ENCODE measurements at regions not wholly inside any gene's neighbourhood (a gene's known extent, or its start where the extent isn't known, plus 50 kb on each side); places are given as distances from the start of the nearest gene placed in this dataset.
"Not testable (repeated sequence)": the region's sequence is repeated elsewhere in the genome, so short reads cannot be mapped to it uniquely, and the experiment has no call there.

- H3K9me3 Mint-ChIP-seq: peaks cover 68% of the 10 kb centered on the region
- no peaks in the 10 kb centered on the region; the same call in 1 of the 2 replicates for H3K36me3 Mint-ChIP-seq (ENCODE audit: low read depth)
- TF ChIP-seq CTCF (IDR thresholded peaks at IDR 0.05): no peak
Measured at GRCh38 chr15:23787346-23788105, 100.4 kb upstream of the NDN start.

GRCh38 chr15:23793191-23793680, 106.1 kb upstream of the NDN start:
- DNase-seq: no peak
- no peak for TF ChIP-seq CTCF (IDR thresholded peaks at IDR 0.05)
- H3K4me1 Mint-ChIP-seq (ENCODE audit: low read depth): no peaks in the 10 kb centered on the region
- H3K9me3 Mint-ChIP-seq: peaks cover 74% of the 10 kb centered on the region
- no peak overlapping the region for H3K4me3 Mint-ChIP-seq
- H3K27me3 Mint-ChIP-seq (ENCODE audit: insufficient read depth): 0 out of 2 replicates have a peak, but pooled peaks cover 1% of the 10 kb centered on the region
- no peaks in the 10 kb centered on the region; the same call in 1 of the 2 replicates for H3K36me3 Mint-ChIP-seq (ENCODE audit: low read depth)
- no peak overlapping the region for H3K27ac Mint-ChIP-seq

More at GRCh38 chr15:23787346-23788105, 100.4 kb upstream of the NDN start:
- H3K27me3 Mint-ChIP-seq (ENCODE audit: insufficient read depth): peaks cover 2% of the 10 kb centered on the region; the same call in 1 of the 2 replicates
- H3K27ac Mint-ChIP-seq: no peak overlapping the region
- DNase-seq: no peak
- no peak overlapping the region for H3K4me3 Mint-ChIP-seq
- H3K4me1 Mint-ChIP-seq (ENCODE audit: low read depth): no peaks in the 10 kb centered on the region

- no peak for DNase-seq
- Mint-ChIP-seq H3K36me3 (ENCODE audit: low read depth) (peaks cover 4% of the 10 kb centered on the region; the same call in 1 of the 2 replicates), H3K27me3 (ENCODE audit: insufficient read depth) (0 out of 2 replicates have a peak, but pooled peaks cover 1% of the 10 kb centered on the region), H3K4me3 (no peak overlapping the region), H3K9me3 (peaks cover 69% of the 10 kb centered on the region), H3K27ac (no peak overlapping the region), H3K4me1 (ENCODE audit: low read depth) (no peaks in the 10 kb centered on the region)
- no peak for TF ChIP-seq CTCF (IDR thresholded peaks at IDR 0.05)
Measured at GRCh38 chr15:23797747-23798446, 110.8 kb upstream of the NDN start.

DNA sequence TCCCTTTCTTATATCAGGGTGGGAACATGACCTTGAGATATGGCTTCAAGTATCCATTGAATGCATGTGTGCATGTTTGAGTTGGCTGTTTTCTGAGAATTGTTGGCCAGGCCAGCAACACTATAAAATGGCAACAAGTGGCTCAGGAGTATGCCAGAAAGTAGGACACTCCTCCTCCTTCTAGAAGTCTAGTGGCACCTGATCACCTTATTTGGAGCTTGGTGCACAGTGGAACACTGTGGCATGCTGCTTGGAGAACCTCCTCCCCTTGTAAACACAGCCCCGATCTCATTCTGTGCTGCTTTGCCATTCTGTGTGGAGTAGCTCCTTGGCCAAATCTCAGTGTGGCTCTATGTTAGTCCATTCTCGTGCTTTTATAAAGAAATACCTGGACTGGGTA, 114.8 kb upstream of the NDN start:
- Mint-ChIP-seq H3K4me1 (ENCODE audit: low read depth) (no peaks in the 10 kb centered on the region), H3K4me3 (no peak overlapping the region), H3K36me3 (ENCODE audit: low read depth) (peaks cover 4% of the 10 kb centered on the region; the same call in 1 of the 2 replicates), H3K9me3 (peaks cover 65% of the 10 kb centered on the region), H3K27ac (no peak overlapping the region), H3K27me3 (ENCODE audit: insufficient read depth) (0 out of 2 replicates have a peak, but pooled peaks cover 1% of the 10 kb centered on the region)
- TF ChIP-seq CTCF (IDR thresholded peaks at IDR 0.05): no peak
- no peak for DNase-seq

DNA sequence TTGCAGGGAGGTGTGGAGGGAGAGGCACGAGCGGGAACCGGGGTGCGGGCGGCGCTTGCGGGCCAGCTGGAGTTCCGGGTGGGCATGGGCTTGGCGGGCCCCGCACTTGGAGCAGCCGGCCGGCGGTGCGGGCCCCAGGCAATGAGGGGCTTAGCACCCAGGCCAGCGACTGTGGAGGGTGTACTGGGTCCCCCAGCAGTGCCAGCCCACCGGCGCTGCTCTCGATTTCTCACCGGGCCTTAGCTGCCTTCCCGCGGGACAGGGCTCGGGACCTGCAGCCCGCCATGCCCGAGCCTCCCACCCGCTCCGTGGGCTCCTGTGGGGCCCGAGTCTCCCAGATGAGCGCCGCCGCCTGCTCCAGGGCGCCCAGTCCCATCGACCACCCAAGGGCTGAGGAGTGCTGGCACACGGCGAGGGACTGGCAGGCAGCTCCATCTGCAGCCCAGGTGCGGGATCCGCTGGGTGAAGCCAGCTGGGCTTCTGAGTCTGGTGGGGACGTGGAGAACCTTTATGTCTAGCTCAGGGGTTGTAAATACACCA, 115.9 kb upstream of the NDN start:
- H3K36me3 Mint-ChIP-seq (ENCODE audit: low read depth); H3K4me3 Mint-ChIP-seq; DNase-seq; H3K4me1 Mint-ChIP-seq (ENCODE audit: low read depth); H3K27ac Mint-ChIP-seq; H3K27me3 Mint-ChIP-seq (ENCODE audit: insufficient read depth): not testable (repeated sequence)
- peaks cover 64% of the 10 kb centered on the region for H3K9me3 Mint-ChIP-seq

Measured in HFFc6 (cell line).